Gastroesophageal sphincter (tissue), 3 donors: ENCODE measurements at regions not wholly inside any gene's neighbourhood (a gene's known extent, or its start where the extent isn't known, plus 50 kb on each side); places are given as distances from the start of the nearest gene placed in this dataset.

ENCODE experiments used
- CTCF ChIP-seq, 4 experiments: fragments of 200-600 bp in 2 of 4; fragments of 450-650 bp in 2 of 4; sonication (generic) in 1 of 4; IDR thresholded peaks; one replicate each; pipeline ENCODE4 v1.5.1; 2017 to 2019; ENCODE audit warnings: antibody characterized with exemption in 4 of 4, mild to moderate bottlenecking in 2 of 4, moderate library complexity in 2 of 4
- EP300 ChIP-seq: sonication (generic); formaldehyde crosslinking; IDR thresholded peaks from one replicate; pipeline ENCODE4 v1.6.1; 2017; ENCODE audit warnings: antibody characterized with exemption, mild to moderate bottlenecking
- POLR2A ChIP-seq, 2 donors: fragments of 450-650 bp; IDR thresholded peaks; one replicate each; pipeline ENCODE4 v1.6.1; 2017; ENCODE audit warnings: antibody characterized with exemption in 2 of 2, mild to moderate bottlenecking in 2 of 2, moderate library complexity in 1 of 2
- POLR2AphosphoS5 ChIP-seq: sonication (generic); formaldehyde crosslinking; IDR thresholded peaks from one replicate; pipeline ENCODE4 v1.6.1; 2017; ENCODE audit warnings: antibody characterized with exemption

- TF ChIP-seq CTCF (IDR thresholded peaks at IDR 0.05), result no peak
- TF ChIP-seq POLR2AphosphoS5, result no peak
- no peak for TF ChIP-seq POLR2A (IDR thresholded peaks at IDR 0.05)
- TF ChIP-seq EP300, result no peak
Measured at GRCh38 chr15:97645758-97646157, 314.7 kb upstream of the ARRDC4 start.
